NCI-H146 (cell line): ENCODE measurements at regions not wholly inside any gene's neighbourhood (a gene's known extent, or its start where the extent isn't known, plus 50 kb on each side); places are given as distances from the start of the nearest gene placed in this dataset.
"Not testable (repeated sequence)": the region's sequence is repeated elsewhere in the genome, so short reads cannot be mapped to it uniquely, and the experiment has no call there.

Experiments used
- DNase-seq: peaks from one replicate; lab custom pipeline; 2025; lab: John Stamatoyannopoulos, UW

DNA sequence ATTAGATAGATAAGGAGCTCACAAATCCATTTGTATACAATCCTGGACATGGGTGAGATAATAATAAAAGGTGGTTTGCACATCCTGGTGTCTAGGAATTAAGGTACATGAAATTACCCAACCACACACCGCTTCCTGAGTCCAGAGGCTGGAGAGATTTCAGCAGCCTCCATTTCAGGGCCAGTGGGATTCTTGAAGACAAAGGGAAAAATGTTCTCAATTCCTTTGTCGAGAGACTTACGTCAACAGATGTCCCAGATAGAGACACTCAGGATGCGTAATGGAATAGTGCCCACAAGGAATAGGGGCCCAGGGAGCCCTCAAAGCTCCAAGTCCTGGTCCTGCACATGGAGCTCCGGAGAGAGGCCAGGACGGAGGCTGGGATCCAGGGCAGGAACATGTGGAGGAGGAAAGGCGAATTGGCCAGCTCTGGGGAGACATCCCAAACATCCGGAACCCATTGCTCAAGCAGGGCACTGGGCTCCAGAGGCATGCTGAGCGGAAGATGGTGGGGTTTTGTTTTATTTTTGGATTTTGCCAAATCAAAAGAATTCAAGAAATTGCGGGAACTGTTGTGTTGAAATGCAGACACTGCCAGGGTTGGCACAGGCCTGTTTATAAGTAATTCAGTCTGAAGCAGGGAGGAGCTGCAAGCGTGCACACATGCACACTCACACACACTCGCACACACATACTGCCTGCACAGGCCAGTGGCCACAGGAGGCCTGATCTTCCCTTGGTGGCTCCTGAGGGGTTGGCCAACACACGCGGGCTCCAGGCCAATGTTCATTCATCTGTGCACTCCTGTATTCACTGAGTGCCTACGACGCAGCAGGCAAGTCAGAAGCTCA, 97.2 kb downstream of the NOG start:
- no peak for DNase-seq

DNA sequence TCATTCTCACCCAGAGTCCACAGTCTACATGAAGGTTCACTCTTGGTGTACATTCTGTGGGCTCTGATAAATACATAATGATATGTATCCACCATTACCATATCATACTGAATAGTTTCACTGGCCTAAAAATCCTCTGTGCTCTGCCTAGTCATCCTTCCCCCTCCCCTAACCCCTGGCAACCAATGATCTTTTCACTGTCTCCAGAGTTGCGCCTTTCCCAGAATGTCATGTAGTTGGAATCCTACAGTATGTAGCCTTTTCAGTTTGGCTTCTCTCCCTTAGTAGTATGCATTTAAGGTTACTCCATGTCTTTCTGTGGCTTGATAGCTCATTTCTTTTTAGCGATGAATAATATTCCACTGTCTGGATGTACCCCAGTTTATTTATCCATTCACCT, 101.3 kb downstream of the NOG start:
- no peak for DNase-seq

DNA sequence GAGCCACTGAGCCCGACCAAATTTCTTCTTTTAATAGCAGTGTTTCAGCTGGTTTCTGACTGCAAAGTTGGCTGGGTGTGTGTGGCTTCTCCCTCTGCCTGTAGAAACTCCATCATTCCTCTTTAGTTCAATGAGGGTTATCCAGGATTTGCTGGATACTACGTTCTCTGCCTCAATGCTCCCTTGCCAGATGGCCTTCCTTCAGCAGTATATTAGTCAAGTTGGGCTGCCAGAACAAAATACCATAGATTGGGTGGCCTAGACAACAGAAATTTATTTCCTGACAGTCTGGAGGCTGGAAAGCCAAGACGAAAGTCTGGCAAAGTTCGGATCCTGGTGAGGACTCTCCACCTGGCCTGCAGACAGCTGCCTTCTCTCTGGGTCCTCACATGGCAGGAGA, 103.7 kb downstream of the NOG start:
- DNase-seq = no peak

DNA sequence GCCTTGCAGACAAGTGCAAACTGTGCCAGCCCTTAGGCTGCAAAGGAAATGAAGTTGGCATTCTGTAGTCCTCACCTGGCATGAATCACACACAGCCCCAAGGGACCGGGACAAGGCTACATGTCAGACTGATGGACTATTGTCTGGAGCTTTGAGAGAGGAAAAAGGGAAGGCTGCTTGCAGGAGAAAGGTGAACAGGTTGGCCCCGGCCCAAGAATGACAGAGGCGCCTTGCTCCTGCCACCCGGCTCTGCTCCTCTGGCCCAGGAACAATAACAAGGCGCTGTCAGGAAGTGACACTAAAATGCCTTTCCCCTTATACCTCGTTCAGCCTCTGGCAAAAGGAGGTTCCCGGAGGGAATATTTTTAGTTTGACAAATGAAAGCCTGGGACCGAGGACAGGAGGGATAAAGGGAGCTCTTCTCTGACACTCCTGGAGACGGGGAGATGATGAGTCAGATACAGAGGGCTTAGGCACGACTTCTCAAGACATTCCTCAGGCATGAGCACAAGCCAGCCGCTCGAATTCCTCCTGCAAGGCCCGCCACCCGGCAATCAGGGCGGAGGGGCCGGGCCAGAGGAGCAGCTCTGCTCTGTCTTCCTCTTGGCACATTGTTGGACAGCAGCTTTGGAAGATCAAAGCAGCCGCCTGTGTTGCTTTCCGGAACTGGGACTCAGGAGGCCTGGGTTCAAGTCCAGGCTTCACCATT, 105.8 kb downstream of the NOG start:
- DNase-seq = no peak

DNA sequence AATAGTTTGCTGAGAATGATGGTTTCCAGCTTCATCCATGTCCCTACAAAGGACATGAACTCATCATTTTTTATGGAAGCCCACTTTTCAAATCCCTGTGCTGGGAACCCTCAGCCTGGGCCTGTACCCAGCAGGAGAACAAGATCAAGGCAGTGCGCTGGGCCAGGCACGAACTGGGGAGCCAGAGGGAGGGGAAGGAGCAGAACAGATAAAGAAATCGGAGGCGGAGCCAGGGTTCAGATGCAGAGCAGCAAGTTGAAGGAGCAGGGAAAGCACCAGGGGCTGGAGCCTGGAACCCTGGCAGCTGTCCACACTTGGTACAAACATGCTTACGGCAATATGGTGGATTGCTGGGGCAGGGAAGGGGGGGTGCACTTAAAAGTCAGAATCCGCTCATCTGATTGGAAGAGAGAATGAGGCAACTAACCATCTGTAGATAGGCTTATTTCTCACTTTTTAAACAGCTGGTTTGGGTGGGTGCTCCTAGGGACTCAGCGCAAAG, 107.5 kb downstream of the NOG start:
- DNase-seq = no peak

DNA sequence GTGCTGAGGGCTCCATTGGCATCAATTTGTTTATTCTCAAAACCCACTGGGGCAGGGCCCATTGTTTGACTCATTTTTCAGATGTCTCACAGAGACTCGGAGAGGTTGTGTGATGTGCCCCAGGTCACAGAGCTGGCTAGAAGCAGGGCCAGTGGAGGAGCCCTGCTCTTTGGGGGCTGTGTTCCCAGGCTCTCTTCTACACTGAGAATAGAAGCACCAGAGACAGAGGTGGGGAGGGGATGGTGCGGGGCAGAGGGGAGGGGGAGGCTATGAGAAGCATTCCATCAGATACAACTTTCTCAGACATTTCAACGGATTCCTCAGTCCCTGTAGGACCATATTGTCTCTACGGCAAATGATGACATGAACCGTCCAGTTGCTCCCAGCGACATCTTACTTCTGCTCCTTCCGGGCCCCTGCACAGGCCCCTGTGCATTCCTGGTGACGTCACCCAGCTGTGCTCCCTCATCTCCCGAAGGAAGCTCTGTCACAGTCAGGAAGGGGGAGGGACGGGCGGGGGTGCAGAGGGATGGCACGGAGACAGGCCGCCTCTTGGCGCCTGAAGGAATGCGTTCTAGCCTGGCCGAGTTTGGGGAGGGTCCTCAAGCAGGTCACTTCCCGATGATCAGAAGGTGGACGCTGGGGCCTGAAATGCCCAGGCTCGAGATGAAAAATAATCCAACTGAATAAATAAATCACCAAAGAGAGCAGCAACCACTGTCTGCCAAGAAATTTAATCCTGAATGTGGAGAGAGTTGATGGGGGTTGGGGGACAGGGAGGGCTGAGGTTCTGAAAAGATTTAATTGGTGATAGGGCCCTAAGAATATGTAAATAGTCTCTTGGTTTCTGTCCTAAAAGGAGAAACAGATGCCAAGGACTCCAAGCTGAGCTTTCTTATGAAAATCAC, 114.1 kb downstream of the NOG start:
- DNase-seq = no peak

DNA sequence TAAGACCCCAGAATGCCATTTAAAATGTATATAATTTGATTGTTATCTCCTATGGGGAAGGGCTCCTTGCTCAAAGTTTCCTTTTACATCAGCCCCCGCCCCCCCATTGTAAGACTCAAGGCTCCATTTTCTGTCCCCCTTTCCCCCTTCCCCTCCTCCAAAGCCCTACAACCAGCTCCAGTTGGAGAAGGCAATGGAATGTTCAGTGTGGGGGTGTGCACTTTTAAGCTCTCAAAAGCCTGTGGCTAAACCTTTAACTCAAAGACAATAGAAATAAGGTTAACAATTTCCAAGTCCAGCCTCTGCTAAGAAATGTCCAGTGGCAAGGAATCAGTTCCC, 114.7 kb downstream of the NOG start:
- no peak for DNase-seq

DNA sequence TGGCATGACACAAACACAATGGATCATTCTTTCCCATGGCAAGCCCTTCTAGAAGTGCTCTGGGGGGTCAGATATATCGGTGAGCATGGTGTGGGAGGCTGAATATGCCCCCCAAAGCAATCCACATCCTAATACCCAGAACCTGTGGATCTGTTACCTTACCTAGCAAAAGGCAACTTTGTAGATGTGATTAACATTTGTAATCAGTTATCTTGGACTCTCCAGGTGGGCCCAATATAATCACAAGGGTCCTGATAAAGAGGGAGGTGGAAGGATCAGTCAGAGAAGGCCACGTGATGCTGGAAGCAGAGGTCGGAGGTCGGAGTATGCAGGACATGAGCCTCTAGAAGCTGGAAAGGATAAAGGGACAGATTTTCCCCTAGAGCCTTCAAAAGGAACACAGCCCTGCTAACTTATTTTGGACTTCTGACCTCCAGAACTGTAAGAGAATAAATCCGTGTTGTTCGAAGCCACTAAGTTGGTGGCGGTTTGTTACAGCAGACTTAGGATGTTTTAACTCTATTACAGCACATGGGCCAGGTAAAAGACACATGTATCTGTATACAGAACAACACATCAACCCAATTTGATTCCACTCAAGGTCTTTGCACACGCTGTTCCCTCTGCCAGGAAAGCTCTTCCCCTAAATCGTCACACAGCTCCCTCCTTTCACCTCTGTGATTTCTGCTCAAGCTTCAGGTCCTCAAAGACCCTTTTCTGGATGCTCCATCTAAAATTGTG, 115.3 kb downstream of the NOG start:
- no peak for DNase-seq

DNA sequence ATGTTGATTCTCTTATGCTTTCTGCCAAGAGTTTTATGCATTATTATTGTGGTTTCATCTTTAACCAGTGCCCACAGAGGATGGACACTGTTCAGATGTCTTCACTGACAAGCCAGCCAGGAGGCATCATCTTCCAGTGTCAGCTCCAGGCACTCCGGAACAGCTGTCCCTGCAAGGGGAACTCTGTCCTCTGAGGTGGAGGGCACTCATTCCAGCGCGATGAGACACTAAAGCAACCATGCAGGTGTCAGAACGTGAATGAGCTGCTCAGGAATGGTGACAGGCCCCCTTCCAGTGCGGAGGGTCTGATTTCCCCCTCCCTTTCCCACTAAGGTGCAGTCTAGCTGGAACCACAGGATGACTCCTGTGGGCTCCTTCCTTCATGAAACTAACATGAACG, 117.5 kb downstream of the NOG start:
- no peak for DNase-seq

DNA sequence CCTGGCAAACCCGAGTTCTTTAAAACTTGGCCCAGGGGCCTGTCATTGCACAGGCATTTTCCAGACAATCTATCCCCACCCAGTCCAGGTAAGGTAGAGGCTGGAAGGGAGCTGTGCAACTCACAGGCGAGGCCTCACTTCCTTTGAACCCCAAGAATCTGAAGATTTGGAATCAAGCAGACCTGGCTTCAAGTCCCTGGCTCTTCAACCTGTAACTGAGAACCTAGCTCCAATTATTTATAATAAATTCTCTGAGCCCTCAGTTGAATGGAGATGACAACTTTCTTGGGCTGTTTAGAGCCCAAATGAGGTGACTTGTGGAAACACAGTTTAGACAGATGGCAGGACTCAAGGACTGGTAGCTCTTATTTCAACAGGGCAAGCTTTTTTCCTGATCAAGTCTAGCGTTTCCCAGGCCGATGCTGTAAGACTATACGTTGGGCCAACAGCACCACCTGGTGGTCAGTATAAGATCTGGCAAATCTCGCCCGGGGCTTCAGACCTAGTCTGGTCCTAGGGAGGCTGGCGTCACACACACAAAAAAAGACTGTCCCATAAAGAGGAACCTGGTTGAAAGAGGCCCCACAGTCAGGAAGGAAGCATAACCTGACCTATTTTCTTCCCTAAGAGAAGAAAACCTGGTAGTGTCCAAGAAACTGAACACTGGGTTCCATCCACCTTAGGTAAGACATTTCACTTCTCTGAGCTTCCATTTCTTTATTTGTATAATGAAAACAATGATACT, 117.9 kb downstream of the C17orf67 start:
- peak; percentile 55 for DNase-seq

DNA sequence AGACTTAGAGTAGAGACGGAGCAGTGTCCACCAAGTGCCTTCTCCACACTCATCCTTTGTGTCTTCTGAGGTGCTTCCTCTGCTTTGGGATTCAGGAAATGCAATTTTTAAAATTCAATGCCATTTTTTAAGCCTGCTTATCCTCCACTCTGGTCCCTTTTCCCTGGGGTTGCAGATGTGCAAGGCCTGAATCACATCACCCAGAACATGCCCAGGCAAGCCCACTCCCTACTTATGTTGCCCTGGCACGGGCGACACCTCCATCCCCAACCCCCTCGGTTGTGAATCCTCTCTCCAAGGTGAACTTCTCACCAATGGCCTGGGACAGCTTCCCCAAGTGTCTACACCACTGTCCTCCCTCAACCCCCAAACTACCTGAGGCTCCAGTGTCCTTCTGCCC, 116.2 kb downstream of the C17orf67 start:
- no peak for DNase-seq

DNA sequence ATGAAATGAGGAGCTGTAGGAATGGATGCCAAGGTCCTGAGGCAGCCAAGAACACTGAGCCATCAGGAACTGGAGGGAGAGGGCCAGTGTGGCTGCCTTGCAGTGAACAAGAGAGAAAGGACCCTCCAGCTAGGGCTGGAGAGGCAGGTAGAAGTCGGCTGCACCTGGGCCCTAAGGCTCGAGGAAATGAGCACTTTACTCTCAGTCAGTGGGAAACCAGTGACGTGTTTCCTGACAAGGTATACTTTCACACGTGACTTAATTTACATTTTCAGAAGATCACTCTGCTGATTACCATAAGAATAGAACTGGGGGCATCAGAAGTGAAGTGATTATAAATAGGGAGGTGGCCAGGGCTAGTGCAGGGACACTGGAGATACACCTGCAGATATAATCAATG, 115.2 kb downstream of the C17orf67 start:
- DNase-seq = no peak

DNA sequence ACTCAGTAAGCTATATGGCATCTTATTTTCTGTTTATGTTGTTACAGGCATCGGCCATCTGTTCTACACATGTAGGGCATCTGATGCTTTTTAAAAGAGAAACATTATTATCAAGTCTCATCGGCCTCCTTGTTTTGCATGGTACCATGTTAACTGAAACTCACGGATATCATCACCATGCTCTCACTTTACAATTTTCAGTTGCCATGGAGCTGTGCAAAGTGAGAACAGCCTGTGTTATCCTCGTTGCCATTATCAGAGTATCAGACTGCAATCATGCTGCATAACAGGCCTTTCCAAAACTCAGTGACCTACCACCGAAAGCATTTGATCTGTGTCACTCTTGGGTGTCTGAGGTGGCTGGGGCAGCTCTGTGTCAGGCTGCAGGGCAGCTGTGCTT, 110.3 kb downstream of the C17orf67 start:
- DNase-seq = no peak

DNA sequence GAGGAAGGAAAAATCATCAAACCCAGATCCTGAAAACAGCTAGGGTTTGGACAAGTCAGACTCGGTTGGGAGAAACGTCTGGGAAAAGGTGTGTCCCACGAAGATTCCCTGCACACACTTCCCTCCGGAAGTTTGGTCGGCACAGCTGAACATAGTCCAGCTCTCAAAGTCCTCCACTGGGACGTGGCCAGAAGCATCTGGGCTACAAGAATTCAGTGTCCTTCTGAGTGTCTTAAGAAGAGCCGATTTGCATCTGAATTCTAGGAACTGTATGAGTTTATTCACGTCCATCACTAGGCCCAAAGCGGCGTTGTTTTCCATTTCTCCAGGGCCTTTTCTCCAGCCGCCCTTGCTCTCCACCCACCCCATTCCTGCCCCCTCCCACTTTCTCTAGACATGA, 109.1 kb downstream of the C17orf67 start:
- no peak for DNase-seq

DNA sequence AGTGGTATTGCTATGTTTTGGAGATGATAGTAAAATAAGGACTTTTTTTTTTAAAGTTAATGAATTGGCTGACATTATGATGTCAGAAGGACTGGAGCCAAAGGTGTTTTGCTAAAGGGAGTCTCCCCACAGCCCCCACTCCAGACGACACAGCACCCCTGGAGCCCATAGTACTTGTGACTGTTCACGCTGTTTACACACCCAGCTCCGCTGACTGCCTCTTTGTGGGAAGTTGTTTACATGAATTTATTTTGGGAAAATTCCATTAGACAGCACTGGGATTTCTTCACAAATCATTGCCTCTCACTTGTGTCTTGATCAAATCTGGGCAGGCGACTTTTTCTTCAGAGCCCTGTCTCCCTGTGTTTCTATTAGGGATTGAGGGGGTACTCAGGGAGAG, 108.6 kb downstream of the C17orf67 start:
- no peak for DNase-seq

DNA sequence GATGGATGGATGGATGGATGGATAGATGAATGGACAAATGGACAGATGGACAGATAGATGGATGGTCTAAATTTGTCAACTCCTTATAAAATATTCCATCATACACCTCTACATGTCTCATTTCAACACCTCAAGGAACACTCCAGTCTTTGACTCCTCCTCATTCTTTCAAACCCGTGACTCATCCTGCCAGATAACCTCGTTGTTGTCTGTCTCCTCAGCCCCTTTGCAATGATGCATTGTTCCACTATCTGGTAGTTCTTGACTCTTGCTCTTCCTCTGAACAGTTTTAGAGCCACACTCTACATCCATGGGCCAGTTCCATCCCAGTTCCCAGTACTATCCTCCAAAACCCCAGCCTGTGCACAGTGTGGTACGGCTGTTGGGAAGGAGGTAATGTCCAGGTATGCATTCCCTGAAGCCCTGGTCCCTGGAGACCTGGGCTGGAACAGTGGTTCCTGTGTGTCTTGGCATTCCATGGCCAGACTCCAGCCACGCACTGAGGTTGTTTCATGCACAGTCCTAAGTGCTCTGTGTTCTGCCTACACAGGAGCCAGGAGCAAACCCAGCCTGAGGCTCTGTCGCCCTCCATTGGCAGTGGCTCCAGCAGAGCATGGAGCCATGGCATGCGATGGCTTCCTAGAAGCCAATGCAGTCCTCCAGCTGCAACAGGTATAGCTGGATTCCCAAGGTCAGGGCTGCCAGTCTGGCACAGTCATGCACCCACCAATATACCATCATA, 105.7 kb downstream of the C17orf67 start:
- no peak for DNase-seq

DNA sequence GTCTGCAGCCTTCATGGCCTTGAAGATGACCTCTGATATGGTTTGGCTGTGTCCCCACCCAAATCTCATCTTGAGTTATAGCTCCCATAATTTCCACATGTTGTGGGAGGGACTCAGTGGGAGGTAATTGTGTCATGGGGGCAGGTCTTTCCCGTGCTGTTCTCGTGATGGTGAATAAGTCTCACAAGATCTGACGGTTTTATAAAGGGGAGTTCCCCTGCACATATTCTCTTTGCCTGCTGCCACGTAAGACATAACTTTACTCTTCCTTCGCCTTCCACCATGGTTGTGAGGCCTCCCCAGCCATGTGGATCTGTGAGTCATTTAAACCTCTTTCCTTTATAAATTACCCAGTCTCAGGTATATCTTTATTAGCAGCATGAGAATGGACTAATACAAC, 102.6 kb downstream of the C17orf67 start:
- DNase-seq = not testable (repeated sequence)

DNA sequence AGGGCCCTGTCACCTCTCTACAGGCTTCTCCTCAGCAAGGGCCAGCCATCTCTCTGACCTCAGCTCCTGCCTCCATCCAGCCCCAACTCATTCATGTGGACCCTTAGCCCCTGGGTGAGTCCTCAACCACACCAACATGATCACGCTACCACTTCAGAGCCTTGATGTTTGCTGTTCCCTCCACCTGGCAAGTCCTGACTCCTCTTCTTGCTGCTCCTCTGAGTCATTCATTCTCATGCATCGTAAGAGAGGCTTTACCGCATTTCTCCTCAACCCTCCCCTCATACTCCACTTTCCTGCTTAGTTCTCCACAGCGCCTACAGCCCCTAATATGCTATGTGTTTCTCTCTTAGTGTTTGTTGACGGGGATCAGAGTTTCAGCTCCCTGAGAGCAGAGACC, 99.9 kb downstream of the C17orf67 start:
- DNase-seq = no peak

DNA sequence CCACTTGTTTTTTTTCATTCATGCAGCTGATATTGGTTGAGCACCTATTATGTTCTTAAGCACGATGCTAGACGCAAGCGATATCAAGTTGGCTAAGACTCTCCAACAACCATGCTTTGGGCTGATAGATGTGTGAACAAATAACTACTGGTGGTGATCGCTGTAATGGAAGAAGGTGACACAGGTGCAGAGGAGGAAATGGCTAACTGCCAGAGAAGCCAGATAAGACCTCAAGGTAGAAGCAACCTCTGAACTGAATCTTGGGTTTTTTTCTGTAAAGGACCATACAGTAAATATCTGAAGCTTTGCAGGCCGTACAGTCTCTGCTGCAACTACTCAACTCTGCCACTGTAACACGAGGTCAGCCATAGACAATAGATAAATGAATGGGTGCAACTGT, 97.9 kb downstream of the C17orf67 start:
- DNase-seq = no peak

DNA sequence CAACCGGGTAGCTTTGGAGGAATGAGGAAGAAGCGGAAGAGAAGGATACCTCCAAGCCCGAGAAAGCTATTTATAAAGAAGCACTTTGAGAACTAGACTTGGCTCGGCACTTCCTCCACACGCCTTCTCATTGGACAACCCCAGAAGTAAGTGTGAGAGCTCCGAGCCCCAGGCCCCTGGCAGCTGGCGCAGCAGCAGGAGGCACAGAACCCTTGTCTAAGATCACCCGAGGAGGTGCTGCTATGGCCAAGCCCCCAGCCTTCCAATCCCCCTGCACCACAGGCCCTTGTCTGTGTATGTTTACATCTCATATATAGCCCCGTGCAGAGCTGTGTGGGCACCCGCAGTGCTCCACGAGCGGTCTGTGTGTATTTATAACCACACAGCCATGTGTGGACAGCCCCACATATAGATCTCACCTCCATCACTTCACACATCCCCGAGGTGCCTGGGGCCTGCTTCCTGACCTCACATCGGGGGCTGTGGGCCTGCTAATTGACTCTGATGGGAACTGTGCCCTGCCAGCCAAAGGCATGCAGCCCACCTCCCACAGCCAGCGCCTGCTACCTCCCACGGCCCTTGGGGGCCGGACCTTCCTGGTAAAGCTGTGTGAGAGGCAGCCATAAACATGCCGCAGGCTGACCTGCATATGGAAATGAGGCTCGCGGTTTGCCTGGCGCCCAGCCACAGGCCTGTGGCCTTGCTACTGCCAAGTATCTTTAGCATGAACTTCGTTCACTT, 96.1 kb downstream of the C17orf67 start:
- DNase-seq = no peak
